Vagina (tissue), 2 donors: ENCODE measurements at regions not wholly inside any gene's neighbourhood (a gene's known extent, or its start where the extent isn't known, plus 50 kb on each side); places are given as distances from the start of the nearest gene placed in this dataset.

Source experiments
- CTCF ChIP-seq, 3 experiments: fragments of 450-650 bp in 2 of 3; fragments of 200-600 bp in 1 of 3; sonication (generic) in 1 of 3; IDR thresholded peaks; one replicate each; pipeline ENCODE4 v1.5.1; 2017 to 2019; ENCODE audit warnings: antibody characterized with exemption in 3 of 3, mild to moderate bottlenecking in 2 of 3, moderate library complexity in 2 of 3
- POLR2A ChIP-seq, 2 donors: fragments of 450-650 bp; IDR thresholded peaks; one replicate each; pipeline ENCODE4 v1.6.1; 2017; ENCODE audit warnings: antibody characterized with exemption in 2 of 2, mild to moderate bottlenecking in 2 of 2, moderate library complexity in 2 of 2
- POLR2AphosphoS5 ChIP-seq, 2 donors: sonication (generic); formaldehyde crosslinking; IDR thresholded peaks; one replicate each; pipeline ENCODE4 v1.9.0; 2017; ENCODE audit warnings: antibody characterized with exemption in 2 of 2, mild to moderate bottlenecking in 2 of 2, low read depth in 1 of 2; ENCODE audit not compliant: insufficient read depth in 1 of 2

DNA sequence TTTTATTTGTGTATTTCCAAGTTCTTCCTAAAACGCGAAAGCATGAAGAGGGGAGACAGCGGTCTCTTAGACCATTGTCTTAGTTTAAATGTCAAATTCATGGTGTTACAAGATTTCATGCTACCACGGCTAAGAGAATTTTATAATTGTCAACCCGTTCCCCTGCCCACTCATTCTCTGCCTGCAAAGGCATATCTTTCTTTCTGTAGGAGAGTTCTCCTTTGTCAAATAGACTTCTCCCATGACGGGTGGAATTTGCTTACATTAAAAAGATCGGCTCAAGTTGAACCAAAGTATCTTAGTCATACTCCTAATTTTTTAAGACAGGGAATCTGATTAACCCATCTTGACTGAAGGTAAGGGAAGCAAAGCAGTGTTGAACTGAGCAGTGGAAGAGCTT, 539.2 kb downstream of the REEP3 start:
- TF ChIP-seq CTCF (IDR thresholded peaks at IDR 0.05) (no peak), POLR2A (IDR thresholded peaks at IDR 0.05) (no peak), POLR2AphosphoS5 (IDR thresholded peaks at IDR 0.05; ENCODE audit: insufficient read depth in 1 of 2, low read depth in 1 of 2) (no peak)
